ENCODE measurements at regions not wholly inside any gene's neighbourhood (a gene's known extent, or its start where the extent isn't known, plus 50 kb on each side); places are given as distances from the start of the nearest gene placed in this dataset.

DNA sequence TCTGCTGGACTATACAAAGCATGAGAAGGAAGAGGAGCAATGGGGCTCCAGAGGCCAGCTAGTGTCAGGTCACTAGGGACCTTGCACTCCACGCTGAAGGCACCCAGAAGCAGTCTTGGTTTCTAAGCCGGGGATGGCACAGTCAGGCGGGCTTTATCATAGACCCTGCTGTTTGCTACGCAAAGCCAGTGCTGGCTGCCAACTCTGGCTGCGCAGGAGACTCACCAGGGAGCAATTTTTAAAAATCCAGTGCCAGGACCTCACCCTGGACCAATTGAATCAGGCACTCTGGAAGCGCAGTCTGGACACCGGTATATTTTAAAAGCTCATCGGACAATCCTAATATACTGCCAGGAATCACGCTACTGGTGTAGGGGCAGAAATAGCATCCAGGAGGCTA lies 368.5 kb upstream of the XYLT1 start:
- no peak for DNase-seq (ENCODE audit: low spot score)
- Mint-ChIP-seq H3K27ac (no peak overlapping the region), H3K9me3 (no peaks in the 10 kb centered on the region), H3K4me3 (no peak overlapping the region), H3K36me3 (ENCODE audit: low read depth) (no peaks in the 10 kb centered on the region), H3K4me1 (ENCODE audit: low read depth) (no peaks in the 10 kb centered on the region), H3K27me3 (ENCODE audit: insufficient read depth) (no peaks in the 10 kb centered on the region)
- intact Hi-C loops (cut with micrococcal nuclease), result no loop called here

DNA sequence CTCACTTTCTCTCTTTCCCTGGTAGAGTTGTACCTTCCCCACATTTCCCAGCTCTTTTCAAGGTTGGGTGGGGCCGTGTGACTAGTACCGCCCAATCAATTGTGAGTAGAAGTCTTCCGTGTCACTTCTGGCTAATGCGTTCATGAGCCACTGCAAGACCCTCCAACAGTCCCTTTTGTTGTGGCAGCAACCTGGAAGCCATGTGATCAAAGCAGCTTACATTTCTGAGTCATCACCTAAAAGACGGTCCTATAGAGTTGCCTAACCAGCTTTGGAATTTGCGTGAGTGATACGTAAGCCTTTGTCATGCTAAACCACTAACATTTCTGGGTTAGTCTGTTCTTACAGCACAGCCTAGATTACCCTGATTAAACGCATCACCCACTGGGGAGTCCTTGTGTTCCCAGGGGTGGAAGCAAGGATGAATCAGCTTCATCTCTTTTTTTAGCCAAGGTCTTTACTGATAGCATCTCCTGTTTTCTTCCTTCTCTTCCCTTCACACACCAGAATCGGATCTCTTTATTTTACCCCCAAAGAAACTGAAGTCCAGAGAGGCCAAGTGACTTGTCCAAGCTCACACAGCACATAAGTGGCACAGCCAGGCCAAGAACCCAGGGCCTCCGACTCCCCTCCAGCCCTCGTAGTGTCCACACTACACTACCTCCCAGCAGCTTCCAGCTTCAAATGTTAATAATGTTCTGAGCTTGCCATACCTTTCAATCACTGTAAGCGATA lies 366.3 kb upstream of the XYLT1 start:
- Mint-ChIP-seq H3K4me3 (no peak overlapping the region), H3K27me3 (ENCODE audit: insufficient read depth) (no peaks in the 10 kb centered on the region), H3K9me3 (no peaks in the 10 kb centered on the region), H3K4me1 (ENCODE audit: low read depth) (no peaks in the 10 kb centered on the region), H3K27ac (no peak overlapping the region), H3K36me3 (ENCODE audit: low read depth) (no peaks in the 10 kb centered on the region)
- DNase-seq (ENCODE audit: low spot score), result no peak
- intact Hi-C loops (cut with micrococcal nuclease), result no loop called here

DNA sequence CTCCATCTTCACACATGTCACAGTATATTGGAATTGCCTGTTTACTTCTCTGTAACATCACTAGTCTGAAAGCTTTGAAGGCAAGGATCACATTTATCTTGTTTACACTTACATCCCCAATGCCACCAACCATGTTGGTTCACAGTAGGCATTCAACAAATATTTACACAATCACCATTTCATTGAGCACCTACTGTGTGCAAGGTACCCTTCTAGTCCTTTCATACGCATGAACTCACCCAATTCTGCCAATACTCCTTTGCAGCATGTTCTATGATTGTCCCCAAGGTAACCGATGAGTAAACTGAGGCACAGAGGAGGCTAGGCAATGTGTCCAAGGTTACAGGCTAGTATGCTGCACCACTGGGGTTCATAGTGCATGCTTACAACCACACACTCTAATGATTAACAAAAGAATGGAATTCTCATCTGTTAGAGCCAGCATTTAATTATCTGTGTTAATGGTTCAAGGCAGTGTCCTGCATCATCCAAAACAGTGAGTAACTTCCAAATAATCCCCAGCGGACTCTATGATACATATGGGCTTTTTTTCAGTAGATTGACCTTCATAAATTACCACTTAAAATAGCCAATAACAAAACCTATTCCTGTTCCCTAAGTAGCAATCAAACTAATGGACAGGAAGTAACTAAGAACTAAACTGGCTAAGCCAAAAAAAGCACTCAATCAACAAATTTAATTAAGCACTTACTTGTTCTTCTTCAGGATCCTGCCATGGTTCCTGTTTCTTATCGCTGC lies 364.5 kb upstream of the XYLT1 start:
- no peaks in the 10 kb centered on the region for H3K27me3 Mint-ChIP-seq (ENCODE audit: insufficient read depth)
- DNase-seq (ENCODE audit: low spot score), result no peak
- no peak overlapping the region for H3K27ac Mint-ChIP-seq
- intact Hi-C loops (cut with micrococcal nuclease), result no loop called here
- no peaks in the 10 kb centered on the region for H3K4me1 Mint-ChIP-seq (ENCODE audit: low read depth)
- no peaks in the 10 kb centered on the region for H3K36me3 Mint-ChIP-seq (ENCODE audit: low read depth)
- H3K4me3 Mint-ChIP-seq, result no peak overlapping the region
- H3K9me3 Mint-ChIP-seq, result no peaks in the 10 kb centered on the region

DNA sequence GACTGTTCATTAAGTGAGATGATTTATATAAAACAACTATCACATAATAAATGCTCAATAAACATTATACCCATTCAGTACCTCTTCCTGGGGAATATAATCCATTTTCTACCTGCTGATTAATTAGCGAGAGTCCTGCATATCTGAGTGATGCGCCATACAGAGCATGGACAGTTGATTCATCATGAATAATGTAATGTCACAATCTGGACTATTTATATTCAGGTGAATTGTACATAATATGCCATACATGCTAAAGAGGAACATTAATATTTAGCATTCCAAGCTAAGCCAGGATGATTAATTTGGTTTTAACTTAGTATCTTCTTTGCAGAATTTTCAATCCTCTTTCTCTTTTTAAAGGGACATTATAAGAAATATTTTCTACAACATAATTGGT lies 362.0 kb upstream of the XYLT1 start:
- no peak for DNase-seq (ENCODE audit: low spot score)
- Mint-ChIP-seq H3K27ac (no peak overlapping the region), H3K36me3 (ENCODE audit: low read depth) (no peaks in the 10 kb centered on the region), H3K4me1 (ENCODE audit: low read depth) (no peaks in the 10 kb centered on the region), H3K4me3 (no peak overlapping the region), H3K9me3 (no peaks in the 10 kb centered on the region), H3K27me3 (ENCODE audit: insufficient read depth) (no peaks in the 10 kb centered on the region)
- intact Hi-C loops (cut with micrococcal nuclease), result no loop called here

DNA sequence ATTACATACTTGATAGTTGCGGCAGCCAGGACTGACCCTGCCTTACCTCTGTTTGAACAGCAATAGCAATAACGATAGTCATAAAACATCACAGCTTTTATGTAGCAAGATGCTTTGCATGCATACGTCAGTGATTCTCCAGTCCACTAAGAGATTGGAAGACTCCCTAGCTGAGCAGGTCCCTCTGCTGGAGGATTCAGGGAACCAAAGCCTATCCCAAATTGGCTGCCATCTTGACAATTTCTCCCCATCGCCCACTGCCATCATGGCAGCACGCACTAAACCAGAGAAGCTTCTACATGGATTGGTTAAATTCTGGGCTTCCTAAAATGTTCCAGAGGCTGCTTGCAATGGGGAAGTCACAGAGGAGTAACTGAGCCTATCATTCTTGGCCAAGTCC lies 360.6 kb upstream of the XYLT1 start:
- Mint-ChIP-seq H3K27ac (no peak overlapping the region), H3K27me3 (ENCODE audit: insufficient read depth) (no peaks in the 10 kb centered on the region), H3K9me3 (no peaks in the 10 kb centered on the region), H3K4me3 (no peak overlapping the region), H3K36me3 (ENCODE audit: low read depth) (no peaks in the 10 kb centered on the region), H3K4me1 (ENCODE audit: low read depth) (no peaks in the 10 kb centered on the region)
- intact Hi-C loops (cut with micrococcal nuclease), result no loop called here
- no peak for DNase-seq (ENCODE audit: low spot score)

DNA sequence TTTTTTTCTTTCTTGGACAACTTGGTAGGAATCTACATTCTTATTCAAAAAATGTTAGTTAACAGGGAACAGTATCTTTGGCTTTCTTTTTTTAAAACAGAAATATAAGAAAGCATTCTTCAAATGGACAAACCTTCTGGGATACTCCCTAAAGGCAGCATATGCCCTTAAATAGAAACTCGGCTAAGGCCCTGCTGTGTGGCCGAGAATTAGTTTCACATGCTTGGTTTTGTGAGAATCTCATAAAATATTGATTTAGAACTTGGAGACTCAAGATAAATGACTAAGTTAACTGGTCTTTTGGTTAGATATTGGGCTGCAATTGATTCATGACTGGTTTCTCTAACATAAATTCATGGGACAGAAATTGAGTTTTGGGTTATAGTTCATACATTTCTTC lies 359.9 kb upstream of the XYLT1 start:
- DNase-seq (ENCODE audit: low spot score), result no peak
- no peaks in the 10 kb centered on the region for H3K4me1 Mint-ChIP-seq (ENCODE audit: low read depth)
- H3K27ac Mint-ChIP-seq, result no peak overlapping the region
- H3K9me3 Mint-ChIP-seq, result no peaks in the 10 kb centered on the region
- no peaks in the 10 kb centered on the region for H3K27me3 Mint-ChIP-seq (ENCODE audit: insufficient read depth)
- intact Hi-C loops (cut with micrococcal nuclease), result no loop called here
- no peak overlapping the region for H3K4me3 Mint-ChIP-seq
- H3K36me3 Mint-ChIP-seq (ENCODE audit: low read depth), result no peaks in the 10 kb centered on the region

DNA sequence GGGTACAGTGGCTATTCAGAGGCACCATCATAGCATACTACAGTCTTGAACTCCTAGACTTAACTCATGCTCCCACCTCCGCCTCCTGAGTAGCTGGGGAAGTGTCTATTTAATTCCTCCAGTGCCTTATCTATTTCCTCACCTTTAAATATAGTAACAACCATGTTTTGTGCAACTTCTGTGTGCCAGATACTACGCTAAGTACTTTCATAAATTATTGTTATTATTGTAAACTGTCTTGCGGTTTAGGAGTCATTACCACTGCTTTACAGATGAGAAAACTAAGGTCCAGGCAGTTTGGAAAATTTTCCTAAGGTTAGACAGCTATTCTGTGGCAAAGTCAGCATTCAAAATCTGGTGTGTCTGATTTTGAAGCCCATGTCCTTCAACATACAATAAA lies 359.1 kb upstream of the XYLT1 start:
- Mint-ChIP-seq H3K9me3 (no peaks in the 10 kb centered on the region), H3K27ac (no peak overlapping the region), H3K4me3 (no peak overlapping the region), H3K36me3 (ENCODE audit: low read depth) (no peaks in the 10 kb centered on the region), H3K27me3 (ENCODE audit: insufficient read depth) (no peaks in the 10 kb centered on the region), H3K4me1 (ENCODE audit: low read depth) (no peaks in the 10 kb centered on the region)
- DNase-seq (ENCODE audit: low spot score), result no peak
- intact Hi-C loops (cut with micrococcal nuclease), result no loop called here

DNA sequence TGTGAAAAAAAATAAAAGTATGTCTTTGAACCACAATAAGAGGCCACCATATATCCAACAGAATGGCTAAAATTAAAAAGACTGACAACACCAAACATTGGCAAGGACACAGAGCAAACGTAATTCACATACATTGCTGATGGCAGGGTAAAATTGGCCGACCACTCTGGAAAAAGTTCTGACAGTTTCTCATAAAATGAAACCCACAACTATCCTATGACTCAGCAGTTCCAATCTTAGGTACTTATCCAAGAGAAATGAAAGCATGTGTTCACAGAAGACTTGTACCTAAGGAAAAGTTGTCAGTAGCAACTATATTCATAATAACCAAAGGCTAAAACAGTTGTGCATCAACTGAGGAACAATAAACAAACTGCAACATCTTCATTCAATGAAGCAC lies 357.3 kb upstream of the XYLT1 start:
- Mint-ChIP-seq H3K4me3 (no peak overlapping the region), H3K36me3 (ENCODE audit: low read depth) (no peaks in the 10 kb centered on the region), H3K4me1 (ENCODE audit: low read depth) (no peaks in the 10 kb centered on the region), H3K27me3 (ENCODE audit: insufficient read depth) (peaks cover 2% of the 10 kb centered on the region), H3K27ac (no peak overlapping the region), H3K9me3 (no peaks in the 10 kb centered on the region)
- intact Hi-C loops (cut with micrococcal nuclease), result no loop called here
- no peak for DNase-seq (ENCODE audit: low spot score)

DNA sequence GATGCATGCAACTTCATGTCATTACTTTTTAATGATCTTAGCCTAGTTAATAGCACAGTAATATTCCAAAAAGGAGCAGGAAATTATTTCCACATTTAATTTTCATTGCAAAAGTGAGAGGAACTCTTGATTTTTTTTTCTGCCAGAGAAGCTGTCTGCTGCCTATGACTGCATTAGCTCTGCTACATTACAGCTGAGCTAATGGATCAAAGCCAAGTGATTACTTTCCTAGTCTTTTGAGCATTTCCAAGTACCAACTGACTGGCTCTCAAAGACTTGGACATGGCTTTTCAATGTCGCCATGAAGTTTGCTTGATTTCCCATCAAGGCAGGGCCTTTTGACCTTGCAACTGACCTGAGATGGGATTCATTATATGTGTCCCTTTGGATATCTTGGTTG lies 356.6 kb upstream of the XYLT1 start:
- Mint-ChIP-seq H3K27me3 (ENCODE audit: insufficient read depth) (peaks cover 2% of the 10 kb centered on the region), H3K4me3 (no peak overlapping the region), H3K27ac (no peak overlapping the region), H3K36me3 (ENCODE audit: low read depth) (no peaks in the 10 kb centered on the region), H3K4me1 (ENCODE audit: low read depth) (no peaks in the 10 kb centered on the region), H3K9me3 (no peaks in the 10 kb centered on the region)
- no peak for DNase-seq (ENCODE audit: low spot score)
- intact Hi-C loops (cut with micrococcal nuclease), result no loop called here

DNA sequence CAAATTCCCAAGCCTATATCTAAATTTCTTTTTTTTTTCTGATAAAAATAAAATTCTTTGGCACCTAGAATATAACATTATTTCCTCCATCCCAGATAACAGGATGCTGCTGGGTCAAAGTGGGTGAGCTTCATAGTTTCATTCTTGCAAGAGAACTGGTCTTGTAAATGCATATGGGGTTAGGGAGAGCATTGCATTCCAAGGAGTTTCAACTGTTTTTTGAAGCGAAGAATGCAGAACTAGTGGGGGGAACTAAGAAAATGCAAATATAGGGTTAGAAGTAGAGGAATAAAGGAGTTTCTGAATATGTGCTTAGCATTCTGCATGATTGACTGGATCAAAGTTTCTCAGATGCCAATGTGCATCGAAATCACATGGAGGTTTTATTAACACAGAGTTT lies 347.2 kb upstream of the XYLT1 start:
- Mint-ChIP-seq H3K4me3 (no peak overlapping the region), H3K9me3 (peaks cover 22% of the 10 kb centered on the region), H3K36me3 (ENCODE audit: low read depth) (no peaks in the 10 kb centered on the region), H3K27me3 (ENCODE audit: insufficient read depth) (no peaks in the 10 kb centered on the region), H3K4me1 (ENCODE audit: low read depth) (no peaks in the 10 kb centered on the region), H3K27ac (no peak overlapping the region)
- intact Hi-C loops (cut with micrococcal nuclease), result no loop called here
- DNase-seq (ENCODE audit: low spot score), result no peak

DNA sequence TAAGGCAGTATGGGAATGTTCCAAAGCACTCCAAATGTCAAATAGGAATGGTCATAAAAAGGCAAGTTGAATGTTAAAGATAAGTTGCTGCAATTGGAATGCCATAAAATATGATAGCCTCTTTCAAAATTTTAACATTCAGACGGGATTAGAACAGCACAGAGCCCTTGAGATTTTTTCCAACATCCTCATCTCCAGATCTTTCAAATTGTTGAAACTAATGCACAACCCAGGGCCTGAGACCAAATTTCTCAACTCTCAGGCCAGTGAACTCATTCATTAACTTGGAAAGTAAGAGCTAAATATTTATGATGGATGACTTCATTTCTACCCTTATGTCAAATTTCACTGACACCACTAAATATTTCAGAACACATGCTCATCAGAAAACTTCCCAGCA lies 346.5 kb upstream of the XYLT1 start:
- Mint-ChIP-seq H3K36me3 (ENCODE audit: low read depth) (no peaks in the 10 kb centered on the region), H3K9me3 (peaks cover 22% of the 10 kb centered on the region), H3K4me1 (ENCODE audit: low read depth) (no peaks in the 10 kb centered on the region), H3K27ac (no peak overlapping the region), H3K27me3 (ENCODE audit: insufficient read depth) (no peaks in the 10 kb centered on the region), H3K4me3 (no peak overlapping the region)
- intact Hi-C loops (cut with micrococcal nuclease), result no loop called here
- no peak for DNase-seq (ENCODE audit: low spot score)

DNA sequence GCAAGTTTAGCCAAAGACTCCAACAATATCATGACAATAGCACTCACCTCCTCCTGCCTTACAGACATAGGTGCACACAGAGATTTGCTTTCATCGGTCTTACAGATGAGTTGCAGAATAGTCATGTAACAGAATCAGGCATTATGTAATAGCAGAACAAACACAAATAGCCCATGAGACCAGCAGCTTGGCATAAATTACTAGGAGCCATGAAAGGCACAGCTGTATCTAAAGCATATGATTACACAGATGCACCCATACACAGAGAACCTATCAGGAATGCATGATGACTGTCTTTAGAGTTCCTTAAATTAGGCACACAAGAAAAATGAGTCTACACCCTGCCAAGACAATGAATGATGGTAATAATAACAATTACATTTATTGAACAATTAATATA lies 342.0 kb upstream of the XYLT1 start:
- H3K27ac Mint-ChIP-seq, result no peak overlapping the region
- no peaks in the 10 kb centered on the region for H3K27me3 Mint-ChIP-seq (ENCODE audit: insufficient read depth)
- H3K4me3 Mint-ChIP-seq, result no peak overlapping the region
- no peaks in the 10 kb centered on the region for H3K36me3 Mint-ChIP-seq (ENCODE audit: low read depth)
- intact Hi-C loops (cut with micrococcal nuclease), result no loop called here
- peaks cover 23% of the 10 kb centered on the region for H3K9me3 Mint-ChIP-seq
- no peaks in the 10 kb centered on the region for H3K4me1 Mint-ChIP-seq (ENCODE audit: low read depth)
- DNase-seq (ENCODE audit: low spot score), result no peak

DNA sequence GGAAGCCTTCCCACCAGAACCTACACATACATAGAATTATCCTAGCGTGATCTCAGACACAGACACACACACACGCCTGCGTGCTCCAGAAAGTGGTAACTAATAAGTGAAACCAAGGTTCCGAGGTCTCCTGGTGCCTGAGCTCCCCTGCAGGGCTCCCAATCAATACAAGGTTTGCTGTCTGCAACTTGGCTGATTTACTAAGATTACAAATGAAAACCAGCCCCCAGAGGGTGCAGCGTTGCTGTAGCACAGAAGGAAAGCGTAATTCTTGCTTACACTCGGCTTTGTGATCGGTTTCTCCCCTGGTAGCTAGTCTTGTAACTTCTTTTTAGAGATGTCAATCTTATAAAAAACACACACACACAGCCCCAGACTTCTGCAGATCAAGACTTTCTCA lies 334.1 kb upstream of the XYLT1 start:
- H3K27me3 Mint-ChIP-seq (ENCODE audit: insufficient read depth), result no peaks in the 10 kb centered on the region
- no peaks in the 10 kb centered on the region for H3K4me1 Mint-ChIP-seq (ENCODE audit: low read depth)

More for the DNA sequence above, 334.1 kb upstream of the XYLT1 start:
- H3K27ac Mint-ChIP-seq, result no peak overlapping the region
- no peak for DNase-seq (ENCODE audit: low spot score)
- no peak overlapping the region for H3K4me3 Mint-ChIP-seq
- no peaks in the 10 kb centered on the region for H3K36me3 Mint-ChIP-seq (ENCODE audit: low read depth)
- no peaks in the 10 kb centered on the region for H3K9me3 Mint-ChIP-seq
- intact Hi-C loops (cut with micrococcal nuclease), result no loop called here

Measured in activated T-helper 1 cell treated with anti-CD3 and anti-CD28 coated beads, Interleukin-12 subunit alpha, Interleukin-12 subunit beta, Interleukin-2, Interleukin-4 antibody, amounts not matched to agents 30 ng/mL and 10 ng/mL and 1 ng/mL, durations not matched to agents 14 hours and 24 hours and 36 hours (primary cell).